ENCODE measurements at regions not wholly inside any gene's neighbourhood (a gene's known extent, or its start where the extent isn't known, plus 50 kb on each side); places are given as distances from the start of the nearest gene placed in this dataset.

DNA sequence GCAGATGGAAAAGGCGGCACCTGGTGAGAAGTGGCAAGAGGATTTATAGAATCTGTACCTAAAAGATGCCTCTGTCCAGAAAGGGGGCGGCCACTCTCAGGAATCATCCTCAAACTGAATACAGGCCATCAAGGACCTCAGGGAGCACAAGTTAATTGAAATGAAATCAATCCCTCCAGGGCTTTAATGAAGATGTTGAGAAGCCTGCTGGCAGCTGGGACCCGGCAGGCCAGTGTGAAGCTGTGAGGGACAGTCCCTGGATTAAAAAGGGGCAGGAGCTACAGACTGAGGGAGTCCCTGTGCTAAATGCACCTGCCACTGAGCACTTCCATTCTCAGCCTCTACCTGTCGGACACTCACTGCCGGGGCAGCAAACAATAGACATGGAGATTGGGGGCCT lies 107.7 kb upstream of the GGTLC1 start:
- TF ChIP-seq, protein P1, sequence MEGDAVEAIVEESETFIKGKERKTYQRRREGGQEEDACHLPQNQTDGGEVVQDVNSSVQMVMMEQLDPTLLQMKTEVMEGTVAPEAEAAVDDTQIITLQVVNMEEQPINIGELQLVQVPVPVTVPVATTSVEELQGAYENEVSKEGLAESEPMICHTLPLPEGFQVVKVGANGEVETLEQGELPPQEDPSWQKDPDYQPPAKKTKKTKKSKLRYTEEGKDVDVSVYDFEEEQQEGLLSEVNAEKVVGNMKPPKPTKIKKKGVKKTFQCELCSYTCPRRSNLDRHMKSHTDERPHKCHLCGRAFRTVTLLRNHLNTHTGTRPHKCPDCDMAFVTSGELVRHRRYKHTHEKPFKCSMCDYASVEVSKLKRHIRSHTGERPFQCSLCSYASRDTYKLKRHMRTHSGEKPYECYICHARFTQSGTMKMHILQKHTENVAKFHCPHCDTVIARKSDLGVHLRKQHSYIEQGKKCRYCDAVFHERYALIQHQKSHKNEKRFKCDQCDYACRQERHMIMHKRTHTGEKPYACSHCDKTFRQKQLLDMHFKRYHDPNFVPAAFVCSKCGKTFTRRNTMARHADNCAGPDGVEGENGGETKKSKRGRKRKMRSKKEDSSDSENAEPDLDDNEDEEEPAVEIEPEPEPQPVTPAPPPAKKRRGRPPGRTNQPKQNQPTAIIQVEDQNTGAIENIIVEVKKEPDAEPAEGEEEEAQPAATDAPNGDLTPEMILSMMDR (IDR thresholded peaks at IDR 0.05), result no peak
- TF ChIP-seq POLR2A (IDR thresholded peaks at IDR 0.05; ENCODE audit: low read length), result no peak

Data from A549 (cell line).